ENCODE measurements at regions not wholly inside any gene's neighbourhood (a gene's known extent, or its start where the extent isn't known, plus 50 kb on each side); places are given as distances from the start of the nearest gene placed in this dataset.
A peak's percentile ranks its signal among the peaks of the same experiment; 100 is the strongest.

- CTCF ChIA-PET = no interaction called here
- BruUV-seq (replicated peaks) = no TSS peak
- POLR2A ChIA-PET (ENCODE audit: unreplicated experiment) = no interaction called here
These were observed 54.2 kb downstream of the MSX1 start for GRCh38 chr4:4913628-4914027.

DNA sequence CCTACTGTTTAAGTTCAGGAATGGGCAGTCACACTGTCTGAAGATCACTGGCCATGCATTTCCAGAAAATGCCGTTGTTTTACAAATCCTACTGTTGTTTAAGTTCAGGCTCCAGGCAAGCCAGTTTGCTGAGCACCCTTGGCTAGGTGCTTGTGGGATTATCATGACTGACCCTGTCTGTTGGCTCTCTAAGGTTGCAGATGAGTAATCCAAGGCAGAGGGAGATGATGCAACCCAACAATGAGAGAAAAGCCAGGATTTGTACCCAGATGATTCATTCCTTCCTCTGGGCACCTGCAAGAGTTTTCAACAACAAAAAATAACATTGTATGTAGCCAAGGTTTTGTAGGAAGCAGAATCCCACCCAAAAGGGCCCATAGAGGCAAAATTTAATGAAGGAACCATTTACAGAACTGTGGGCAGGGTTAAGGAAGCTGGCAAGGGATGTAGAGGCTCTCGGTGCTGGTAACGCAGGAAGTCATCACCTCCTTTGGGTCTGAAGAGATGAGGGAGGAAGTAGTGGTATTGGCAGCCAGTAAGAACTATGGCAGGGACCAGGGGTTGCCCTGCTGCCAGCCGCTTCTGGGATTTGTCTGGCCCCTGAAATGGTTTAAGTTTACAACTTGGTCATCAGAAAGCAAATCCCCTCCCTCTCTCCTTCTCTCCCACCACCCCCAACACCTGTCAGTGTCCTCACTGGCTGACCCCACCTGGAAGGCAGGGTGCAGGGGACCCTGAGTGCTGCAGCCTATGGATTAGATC is 54.8 kb downstream of the MSX1 start:
- H3K27me3 ChIP-seq (ENCODE audit: low read length) = peaks cover 3% of the 10 kb centered on the region; the same call in 1 of the 2 replicates
- no peak overlapping the region for H2AFZ ChIP-seq (ENCODE audit: low read length)
- TF ChIP-seq EZH2 (IDR thresholded peaks at IDR 0.05; ENCODE audit: low read length, unreplicated experiment) (no peak), EZH2phosphoT487 (IDR thresholded peaks at IDR 0.05; ENCODE audit: borderline replicate concordance, low read length) (no peak)
- TF ChIP-seq, protein P1, sequence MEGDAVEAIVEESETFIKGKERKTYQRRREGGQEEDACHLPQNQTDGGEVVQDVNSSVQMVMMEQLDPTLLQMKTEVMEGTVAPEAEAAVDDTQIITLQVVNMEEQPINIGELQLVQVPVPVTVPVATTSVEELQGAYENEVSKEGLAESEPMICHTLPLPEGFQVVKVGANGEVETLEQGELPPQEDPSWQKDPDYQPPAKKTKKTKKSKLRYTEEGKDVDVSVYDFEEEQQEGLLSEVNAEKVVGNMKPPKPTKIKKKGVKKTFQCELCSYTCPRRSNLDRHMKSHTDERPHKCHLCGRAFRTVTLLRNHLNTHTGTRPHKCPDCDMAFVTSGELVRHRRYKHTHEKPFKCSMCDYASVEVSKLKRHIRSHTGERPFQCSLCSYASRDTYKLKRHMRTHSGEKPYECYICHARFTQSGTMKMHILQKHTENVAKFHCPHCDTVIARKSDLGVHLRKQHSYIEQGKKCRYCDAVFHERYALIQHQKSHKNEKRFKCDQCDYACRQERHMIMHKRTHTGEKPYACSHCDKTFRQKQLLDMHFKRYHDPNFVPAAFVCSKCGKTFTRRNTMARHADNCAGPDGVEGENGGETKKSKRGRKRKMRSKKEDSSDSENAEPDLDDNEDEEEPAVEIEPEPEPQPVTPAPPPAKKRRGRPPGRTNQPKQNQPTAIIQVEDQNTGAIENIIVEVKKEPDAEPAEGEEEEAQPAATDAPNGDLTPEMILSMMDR (conservative IDR thresholded peaks at IDR 0.05; ENCODE audit: low read depth, low read length) = no peak
- H3K4me1 ChIP-seq (ENCODE audit: insufficient read depth, low read length) = no peaks in the 10 kb centered on the region
- no peak overlapping the region for H3K4me2 ChIP-seq (ENCODE audit: low read length)
- H4K20me1 ChIP-seq (ENCODE audit: low read length) = no peaks in the 10 kb centered on the region
- ATAC-seq (no peak), DNase-seq (peak; percentile 8)
- no peak overlapping the region for H3K9ac ChIP-seq (ENCODE audit: low read length)
- no peaks in the 10 kb centered on the region for H3K36me3 ChIP-seq (ENCODE audit: low read depth, low read length)
- H3K9me2 ChIP-seq (replicated peaks; ENCODE audit: low read length) = no peaks in the 10 kb centered on the region
- H3K27ac ChIP-seq (ENCODE audit: low read length) = no peak overlapping the region
- BruUV-seq (replicated peaks) = no TSS peak
- H3K9me3 ChIP-seq (ENCODE audit: low read length) = no peaks in the 10 kb centered on the region
- intact Hi-C loops (cut with micrococcal nuclease) = no loop called here
- no peaks in the 10 kb centered on the region for H3K79me2 ChIP-seq (ENCODE audit: low read length)
- no peak overlapping the region for H3K4me3 ChIP-seq (ENCODE audit: low read length)
- ChIA-PET POLR2A (ENCODE audit: unreplicated experiment) (no interaction called here), CTCF (no interaction called here)
- H3F3A ChIP-seq (ENCODE audit: low read length, unreplicated experiment) = no peaks in the 10 kb centered on the region

More at GRCh38 chr4:4913628-4914027, 54.2 kb downstream of the MSX1 start:
- H3K27me3 ChIP-seq (ENCODE audit: low read length) = peaks cover 3% of the 10 kb centered on the region; the same call in 1 of the 2 replicates
- no peak for DNase-seq
- H3K9me2 ChIP-seq (replicated peaks; ENCODE audit: low read length) = no peaks in the 10 kb centered on the region
- no peaks in the 10 kb centered on the region for H3K36me3 ChIP-seq (ENCODE audit: low read depth, low read length)
- H3K79me2 ChIP-seq (ENCODE audit: low read length) = no peaks in the 10 kb centered on the region
- H3K4me1 ChIP-seq (ENCODE audit: insufficient read depth, low read length) = no peaks in the 10 kb centered on the region
- ATAC-seq = no peak
- H3K9me3 ChIP-seq (ENCODE audit: low read length) = no peaks in the 10 kb centered on the region
- H2AFZ ChIP-seq (ENCODE audit: low read length) = no peak overlapping the region
- no peak overlapping the region for H3K9ac ChIP-seq (ENCODE audit: low read length)
- no peak for TF ChIP-seq EZH2phosphoT487 (IDR thresholded peaks at IDR 0.05; ENCODE audit: borderline replicate concordance, low read length)
- TF ChIP-seq EZH2 (IDR thresholded peaks at IDR 0.05; ENCODE audit: low read length, unreplicated experiment) = no peak
- TF ChIP-seq, protein P1 (conservative IDR thresholded peaks at IDR 0.05; ENCODE audit: low read depth, low read length) = no peak
- H3F3A ChIP-seq (ENCODE audit: low read length, unreplicated experiment) = no peaks in the 10 kb centered on the region
- no peak overlapping the region for H3K4me2 ChIP-seq (ENCODE audit: low read length)
- H3K27ac ChIP-seq (ENCODE audit: low read length) = no peak overlapping the region
- intact Hi-C loops (cut with micrococcal nuclease) = no loop called here
- H4K20me1 ChIP-seq (ENCODE audit: low read length) = no peaks in the 10 kb centered on the region
- no peak overlapping the region for H3K4me3 ChIP-seq (ENCODE audit: low read length)

All from PC-3 (cell line).